GM12892 (cell line): ENCODE measurements at regions not wholly inside any gene's neighbourhood (a gene's known extent, or its start where the extent isn't known, plus 50 kb on each side); places are given as distances from the start of the nearest gene placed in this dataset.

Source experiments
- POLR2A ChIP-seq: IDR thresholded peaks from 2 replicates; pipeline ENCODE4 v1.6.1; 2011; ENCODE audit warnings: low read depth, low read length, control low read depth
- POLR2AphosphoS5 ChIP-seq: IDR thresholded peaks from 2 replicates; pipeline ENCODE4 v1.6.1; 2011; ENCODE audit warnings: low read depth, low read length, control low read depth
- TAF1 ChIP-seq: IDR thresholded peaks from 2 replicates; pipeline ENCODE4 v1.6.1; 2011; ENCODE audit warnings: low read depth, mild to moderate bottlenecking, control low read depth, low read length, borderline replicate concordance

DNA sequence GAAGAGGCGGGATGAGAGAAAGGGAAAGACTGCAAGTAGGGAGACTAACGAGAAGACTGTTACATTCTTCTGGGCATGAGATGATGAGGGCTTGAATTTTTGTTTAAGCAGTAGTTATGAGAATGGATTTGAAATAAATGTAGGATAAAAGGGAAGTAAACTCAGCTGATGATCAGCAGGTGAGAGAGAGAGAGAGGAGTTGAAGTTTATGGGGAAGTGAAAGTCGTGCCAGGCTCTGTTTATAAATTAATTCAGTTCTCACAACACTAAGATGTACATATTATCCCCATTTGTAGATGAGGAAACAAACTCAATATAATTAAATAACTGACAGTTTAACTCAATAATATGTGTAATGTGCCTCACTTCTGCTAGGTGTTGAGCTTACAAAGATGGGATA is 170.0 kb upstream of the RMST start:
- TF ChIP-seq POLR2A (no peak), TAF1 (no peak), POLR2AphosphoS5 (no peak)
